Stimulated activated CD8-positive, alpha-beta memory T cell treated with anti-CD3 and anti-CD28 coated beads, Interleukin-12 subunit alpha, Interleukin-12 subunit beta, amount 100 ng/mL, for 1 hour (primary cell): ENCODE measurements at regions not wholly inside any gene's neighbourhood (a gene's known extent, or its start where the extent isn't known, plus 50 kb on each side); places are given as distances from the start of the nearest gene placed in this dataset.
A peak's percentile ranks its signal among the peaks of the same experiment; 100 is the strongest.

Experiments used
- DNase-seq: peaks from one replicate; pipeline ENCODE4 v3.0.0-alpha.2; 2020; ENCODE audit warnings: low read depth

DNA sequence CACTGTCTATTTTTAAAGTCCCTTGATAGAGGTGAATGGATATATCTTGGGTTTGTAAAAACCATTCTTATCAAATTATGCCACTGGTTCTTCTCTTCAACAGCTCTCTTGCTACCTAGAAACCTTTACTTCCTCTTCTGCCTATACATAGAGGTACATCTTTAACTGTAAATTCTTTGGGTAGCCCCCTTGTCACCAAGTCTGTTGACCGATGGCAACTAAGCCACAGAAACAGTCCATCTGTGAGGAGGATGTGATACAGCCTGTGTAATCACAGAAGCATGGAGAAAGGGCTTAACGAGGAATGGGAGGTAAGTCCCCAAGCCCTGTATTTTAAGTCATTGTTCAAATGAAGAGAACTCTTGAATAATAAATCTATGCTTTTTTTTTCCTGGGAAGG lies 246.5 kb upstream of the MDFIC2 start:
- DNase-seq = no peak

DNA sequence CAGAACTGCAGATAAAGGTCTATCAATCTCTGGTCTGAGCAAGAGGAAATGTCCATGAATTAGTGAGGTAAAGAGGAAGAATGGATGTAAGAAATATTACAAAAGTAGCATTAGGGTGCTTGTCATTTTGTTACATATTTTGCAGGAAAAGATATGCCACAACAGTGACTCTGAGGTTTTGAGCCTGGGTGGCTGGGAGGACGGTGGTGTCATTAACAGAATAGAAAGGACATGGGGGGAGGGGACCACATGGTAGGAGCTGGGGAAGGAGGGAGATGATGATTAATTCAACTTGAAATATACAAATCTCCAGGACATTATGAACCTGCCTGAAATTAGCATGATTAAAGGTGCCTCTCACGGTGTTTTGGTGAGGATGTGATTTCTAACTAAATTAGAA lies 245.5 kb upstream of the MDFIC2 start:
- no peak for DNase-seq

DNA sequence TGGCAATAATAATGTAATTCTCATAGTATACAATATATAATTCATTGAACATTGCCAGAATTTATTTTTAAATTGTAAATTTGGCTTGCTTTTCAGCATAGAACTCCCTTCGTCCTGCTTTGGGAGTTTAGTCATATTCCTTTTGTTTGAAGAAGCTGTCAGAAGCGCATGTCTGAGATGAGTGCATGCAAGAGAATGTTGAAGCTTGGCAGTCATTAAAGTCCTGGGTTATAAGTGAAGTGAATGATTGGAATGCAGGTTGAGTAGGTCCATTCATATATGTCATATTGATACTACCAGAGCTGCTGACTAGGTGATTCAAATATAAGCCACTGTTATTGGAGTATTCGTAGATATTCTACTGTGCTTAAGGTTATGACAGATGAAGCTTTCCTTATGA lies 243.6 kb upstream of the MDFIC2 start:
- no peak for DNase-seq

DNA sequence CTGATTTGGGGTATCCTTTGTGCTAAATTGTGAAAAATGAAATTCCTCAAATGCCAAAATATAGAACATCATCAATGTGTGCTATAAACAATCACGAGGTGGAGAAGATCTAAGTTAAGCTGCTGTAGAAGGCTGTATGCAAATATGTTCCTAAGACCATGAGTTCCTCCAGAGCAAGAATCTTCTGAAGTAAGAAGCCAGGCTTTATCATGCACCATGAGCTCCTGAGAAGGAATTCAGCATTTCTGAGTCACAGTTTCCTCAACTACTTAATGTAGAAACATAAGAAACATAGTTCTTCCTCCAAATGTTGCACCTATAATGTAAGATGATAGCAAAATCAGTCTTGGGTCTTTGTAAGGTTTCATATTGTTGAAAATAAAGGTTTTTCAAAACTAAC lies 241.7 kb upstream of the MDFIC2 start:
- no peak for DNase-seq

DNA sequence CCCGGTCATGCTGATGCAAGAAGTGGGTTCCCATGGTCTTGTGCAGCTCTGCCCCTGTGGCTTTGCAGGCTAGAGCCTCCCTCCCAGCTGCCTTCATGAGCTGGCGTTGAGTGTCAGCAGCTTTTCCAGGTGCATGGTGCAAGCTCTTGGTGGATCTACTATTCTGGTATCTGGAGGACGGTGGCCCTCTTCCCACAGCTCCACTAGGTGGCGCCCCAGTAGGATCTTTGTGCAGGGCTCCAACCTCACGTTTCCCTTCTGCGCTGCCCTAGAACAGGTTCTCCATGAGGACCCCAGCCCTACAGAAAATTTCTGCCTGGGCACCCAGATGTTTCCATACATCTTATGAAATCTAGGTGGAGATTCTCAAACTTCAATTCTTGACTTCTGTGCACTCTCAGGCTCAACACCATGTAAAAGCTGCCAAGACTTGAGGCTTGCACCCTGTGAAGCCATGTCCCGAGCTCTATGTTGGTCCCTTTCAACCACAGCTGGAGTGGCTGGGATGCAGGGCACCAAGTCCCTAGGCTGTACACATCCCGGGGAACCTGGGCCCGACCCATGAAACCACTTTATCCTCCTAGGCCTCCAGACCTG lies 238.4 kb upstream of the MDFIC2 start:
- DNase-seq = peak; percentile 62

DNA sequence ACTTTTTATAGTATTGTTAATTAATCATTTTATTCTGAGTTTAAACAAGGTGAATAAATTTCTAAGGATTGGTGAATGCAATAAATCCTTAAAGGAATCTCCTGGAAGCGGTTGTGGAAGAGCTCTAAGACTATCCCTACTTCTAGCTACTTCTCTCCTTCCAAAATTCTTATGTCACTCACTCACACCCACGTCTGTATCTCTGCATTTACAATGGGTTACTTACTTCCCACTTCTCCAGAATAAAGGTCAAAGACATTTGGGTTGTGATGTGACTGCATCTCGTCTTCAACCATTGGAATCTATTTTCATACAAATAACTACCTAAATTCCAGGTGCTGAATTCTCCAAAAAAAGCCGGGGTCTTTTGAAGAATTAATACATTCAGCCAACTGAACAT lies 234.2 kb upstream of the MDFIC2 start:
- DNase-seq = no peak

DNA sequence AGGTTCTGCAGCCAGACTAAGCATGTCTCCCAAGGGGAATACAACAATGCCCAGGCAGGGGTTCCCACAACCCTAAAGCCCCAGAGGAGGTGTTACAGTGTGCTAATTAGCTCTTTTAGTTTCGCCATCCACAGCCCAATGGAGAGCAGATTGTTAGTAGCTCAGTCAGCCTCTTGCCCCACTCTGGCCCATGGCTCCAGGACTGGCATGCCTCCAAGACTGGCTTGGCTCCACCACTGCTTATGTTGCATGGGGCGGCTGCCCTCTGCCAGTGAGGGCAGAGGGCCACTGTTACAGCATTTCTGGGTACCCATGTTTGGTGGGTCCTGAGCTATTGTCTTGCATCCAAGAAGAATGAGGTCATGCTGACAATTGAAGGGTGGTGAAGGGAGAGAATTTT lies 231.1 kb upstream of the MDFIC2 start:
- no peak for DNase-seq

DNA sequence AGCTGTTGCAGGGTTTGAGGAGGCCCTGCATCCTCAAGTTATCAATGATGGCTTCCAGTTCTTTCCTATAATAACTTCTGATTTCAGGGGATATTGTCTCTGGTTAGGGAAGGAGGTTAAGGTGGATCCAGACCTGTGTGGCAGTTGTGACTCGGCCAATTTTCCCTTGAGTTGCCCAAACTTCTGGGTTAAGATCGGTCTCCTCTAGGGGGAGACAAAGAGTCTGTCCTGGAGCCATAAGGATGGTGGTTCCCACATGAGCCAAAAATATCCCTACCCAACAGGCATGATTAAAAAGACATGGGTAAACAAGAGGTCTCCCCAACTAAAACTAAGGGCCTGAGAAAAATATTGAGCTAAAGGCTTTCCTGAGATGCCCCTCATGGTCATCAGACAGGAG lies 227.5 kb upstream of the MDFIC2 start:
- no peak for DNase-seq

DNA sequence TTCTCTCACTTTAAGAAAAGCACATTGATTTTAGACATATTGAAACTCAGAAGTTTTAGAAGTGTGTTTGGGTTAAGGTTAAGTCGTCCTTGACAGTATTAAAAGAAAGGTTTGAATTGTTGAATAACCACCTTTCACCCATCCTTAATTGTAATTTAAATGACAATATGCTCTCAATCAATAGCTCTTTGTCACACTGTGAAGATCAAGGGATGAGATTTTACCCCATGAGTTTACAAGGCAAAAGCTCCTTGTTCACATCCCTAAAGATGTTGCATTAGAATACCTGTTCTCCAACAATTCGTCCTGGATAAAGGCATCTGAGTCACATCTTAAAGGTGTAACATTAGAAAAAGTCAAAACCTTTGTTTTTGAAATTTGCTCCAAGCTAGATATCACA lies 220.4 kb upstream of the MDFIC2 start:
- DNase-seq = no peak

DNA sequence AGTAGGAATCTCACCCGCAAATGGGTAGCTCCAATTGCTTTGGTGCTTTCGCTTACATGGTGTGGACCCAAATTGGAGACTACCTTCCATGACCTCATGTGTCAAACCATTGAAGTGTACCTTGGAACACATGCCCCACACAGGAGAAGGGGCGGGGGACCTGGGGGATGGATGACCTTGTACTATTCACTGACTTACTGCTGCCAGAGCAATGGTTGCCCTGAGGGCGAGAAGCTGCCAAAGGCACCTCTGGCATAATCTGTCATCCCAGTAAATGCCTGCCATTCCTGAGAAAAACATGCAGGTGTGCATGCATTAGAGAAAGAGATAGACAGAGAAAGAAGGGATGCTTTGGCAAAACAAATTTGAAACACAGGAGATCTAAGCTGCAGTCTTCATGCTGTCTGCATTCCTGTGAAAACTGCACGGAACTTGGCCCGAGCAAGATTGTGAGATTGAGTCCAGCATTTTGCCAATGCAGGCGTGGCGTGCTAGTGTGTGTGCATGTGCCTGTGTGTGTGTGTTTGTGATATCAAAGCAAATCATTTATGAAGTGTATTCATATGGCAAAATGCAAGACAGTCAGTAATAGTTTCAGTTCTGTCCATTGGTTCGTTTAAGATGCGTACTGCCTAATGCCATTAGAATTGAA lies 219.5 kb upstream of the MDFIC2 start:
- DNase-seq = no peak

DNA sequence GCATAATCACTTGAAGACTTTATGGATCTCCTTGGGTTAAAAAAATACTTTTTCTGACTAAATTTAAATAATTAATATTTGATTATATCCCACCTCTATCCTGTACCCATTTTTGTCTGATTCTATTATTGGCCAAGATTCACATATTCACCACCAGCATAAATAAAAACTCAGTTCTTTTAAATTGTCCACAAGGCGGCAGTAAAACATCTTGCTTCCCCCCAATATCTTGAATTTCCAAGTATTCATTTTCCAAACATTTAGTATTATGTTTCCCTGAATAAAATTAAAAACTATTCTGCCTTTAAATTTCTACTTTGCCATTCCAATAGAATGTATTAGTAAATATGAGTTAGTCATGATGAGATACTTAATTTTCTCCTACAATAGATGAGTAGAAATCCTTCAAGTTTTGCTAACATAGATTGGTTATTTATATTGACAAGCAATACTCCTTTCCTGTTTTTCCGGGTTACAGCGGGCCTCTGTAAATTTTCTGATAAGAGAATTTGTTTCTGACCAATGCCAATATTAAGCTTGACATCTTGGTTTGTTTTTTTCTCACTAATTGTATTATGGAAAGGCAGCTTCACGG lies 218.7 kb upstream of the MDFIC2 start:
- DNase-seq = no peak

DNA sequence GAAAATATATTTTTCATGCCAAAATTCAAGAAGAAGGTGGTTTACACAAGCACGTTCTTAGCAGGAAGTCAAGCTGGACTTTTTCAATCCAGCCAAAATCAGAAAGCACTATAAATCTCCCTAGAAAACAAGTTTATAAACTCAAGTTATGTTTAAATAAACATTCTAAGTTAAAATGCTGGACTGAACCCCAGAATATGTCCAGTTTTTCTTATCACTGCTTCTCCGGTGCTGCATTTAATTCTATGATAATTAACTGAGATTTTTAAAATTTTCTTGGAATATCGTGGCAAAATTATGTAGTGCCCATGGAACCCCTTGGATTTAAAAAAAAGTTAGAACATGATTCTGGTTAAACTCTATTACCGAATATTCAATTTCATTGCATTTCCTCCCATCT lies 218.2 kb upstream of the MDFIC2 start:
- no peak for DNase-seq

DNA sequence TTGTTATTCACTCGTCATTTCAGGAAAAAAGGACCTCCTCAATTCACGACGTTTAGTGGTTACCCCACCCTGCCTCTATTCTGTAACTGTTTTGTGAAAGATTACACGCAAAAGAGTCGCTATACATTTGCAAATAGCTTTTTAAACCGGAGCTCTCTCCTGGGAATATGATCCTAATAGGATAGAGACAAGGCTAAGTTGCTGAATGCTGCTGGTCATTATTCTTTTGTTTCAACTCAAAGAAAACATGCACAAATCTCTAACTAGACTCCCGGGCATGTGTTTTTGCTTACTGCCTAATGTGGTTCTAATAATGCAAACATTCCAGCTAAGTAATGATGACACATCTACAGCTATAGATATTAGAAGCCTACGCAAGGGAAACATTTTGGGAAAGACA lies 214.6 kb upstream of the MDFIC2 start:
- DNase-seq = no peak

DNA sequence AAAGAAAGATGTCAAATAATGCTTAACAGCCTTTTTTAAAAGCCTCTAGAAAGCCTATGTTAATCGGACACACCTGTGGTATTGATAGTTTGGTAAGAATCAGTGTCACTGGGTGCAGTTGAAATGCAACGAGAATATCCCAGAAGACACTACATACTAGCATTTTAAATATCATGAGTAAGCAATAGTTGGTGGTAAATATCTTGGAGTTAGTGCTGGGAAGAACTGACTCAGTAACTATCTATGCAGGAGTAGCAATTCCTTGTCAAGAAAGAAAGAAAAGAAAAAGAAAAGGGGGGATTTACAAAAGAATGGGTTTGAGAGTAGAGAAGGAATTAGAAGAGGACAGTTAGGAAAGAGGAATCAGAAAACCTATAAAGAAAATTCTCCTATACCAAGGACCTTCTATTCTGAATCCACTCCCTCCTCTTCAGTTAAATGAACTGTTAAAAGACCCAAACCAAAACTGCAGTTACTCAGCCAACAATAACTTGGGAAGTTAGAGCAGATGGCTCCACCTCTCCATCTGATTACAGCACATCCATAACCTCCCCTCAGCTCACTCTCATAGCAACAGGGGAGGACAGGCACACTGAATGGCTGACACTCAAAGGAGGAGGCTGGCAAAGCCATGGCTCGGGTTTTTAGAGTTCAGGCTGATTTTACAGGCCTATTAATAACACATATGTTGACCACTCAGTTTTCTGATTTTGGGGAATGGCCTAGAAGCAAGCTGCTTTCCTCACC lies 207.6 kb upstream of the MDFIC2 start:
- DNase-seq = no peak

DNA sequence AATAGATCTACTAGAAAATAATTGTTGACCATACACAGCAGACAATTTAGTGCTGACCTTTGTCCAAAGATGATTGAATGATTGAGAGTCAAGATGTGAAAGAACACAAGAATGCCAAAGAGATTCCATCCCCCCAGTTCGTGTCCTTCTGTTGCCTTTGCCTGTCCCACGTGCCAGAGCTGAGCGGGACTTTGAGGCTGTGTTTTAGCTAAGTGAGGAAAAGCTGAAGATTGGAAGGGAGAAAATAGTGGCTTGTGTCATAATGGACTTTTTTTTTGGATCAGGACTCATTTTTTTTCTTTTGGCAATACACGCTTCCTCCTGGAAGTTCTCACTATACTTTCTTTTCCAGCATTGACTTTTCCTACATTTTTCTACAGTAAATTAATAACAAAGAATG lies 206.6 kb upstream of the MDFIC2 start:
- no peak for DNase-seq

DNA sequence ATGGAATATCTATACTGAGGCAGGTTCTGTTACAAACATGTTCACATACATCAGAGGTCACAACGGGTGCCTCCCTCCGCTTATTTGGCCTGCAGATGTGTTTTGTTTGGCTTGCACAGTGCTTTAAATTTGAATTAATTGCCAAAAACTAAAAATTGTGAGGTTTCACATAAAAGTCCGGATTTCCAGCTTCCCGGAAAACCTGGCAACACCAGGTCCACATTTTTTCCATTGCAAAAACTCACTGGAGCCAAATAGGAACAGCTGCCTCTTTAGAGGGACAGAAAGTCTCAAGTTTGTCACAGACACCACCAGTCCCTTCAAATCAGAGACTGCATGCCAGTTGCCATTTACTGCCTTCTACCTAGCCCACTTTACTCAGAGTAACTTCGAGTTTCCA lies 205.9 kb upstream of the MDFIC2 start:
- DNase-seq = no peak

DNA sequence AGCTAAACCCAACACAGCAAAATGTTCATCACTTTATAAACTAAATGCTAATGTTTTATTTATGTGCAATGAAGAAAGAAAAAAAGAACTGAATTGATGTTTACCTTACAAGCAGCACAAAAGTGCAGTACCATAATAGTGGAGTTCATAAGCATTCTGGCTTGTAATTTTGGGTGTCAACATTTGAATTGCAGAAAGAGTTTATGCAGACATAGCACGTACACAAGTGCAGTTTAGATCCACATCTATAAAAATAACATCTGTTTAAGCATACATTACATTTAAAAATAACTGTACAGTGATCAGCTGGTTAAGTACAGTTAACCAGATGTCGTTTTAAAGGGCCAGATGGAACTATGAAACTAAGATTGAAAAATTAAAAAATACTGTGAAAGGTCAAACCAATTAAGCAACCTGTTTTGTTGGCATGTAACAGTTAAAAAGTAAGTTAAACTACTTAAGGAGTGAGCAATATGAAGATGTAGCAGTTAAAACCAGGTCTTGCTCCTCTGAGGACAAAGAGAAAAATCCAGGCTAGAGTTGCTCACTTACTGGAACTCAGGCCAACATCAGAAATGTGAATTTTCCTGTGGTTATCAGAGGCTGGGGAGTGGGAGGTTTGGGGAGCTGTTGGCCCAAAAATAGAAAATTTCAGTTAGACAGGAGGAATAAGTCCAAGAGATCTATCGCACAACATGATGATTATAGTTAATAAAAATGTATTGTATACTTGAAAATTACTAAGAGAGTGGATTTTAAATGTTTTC lies 204.9 kb upstream of the MDFIC2 start:
- no peak for DNase-seq

DNA sequence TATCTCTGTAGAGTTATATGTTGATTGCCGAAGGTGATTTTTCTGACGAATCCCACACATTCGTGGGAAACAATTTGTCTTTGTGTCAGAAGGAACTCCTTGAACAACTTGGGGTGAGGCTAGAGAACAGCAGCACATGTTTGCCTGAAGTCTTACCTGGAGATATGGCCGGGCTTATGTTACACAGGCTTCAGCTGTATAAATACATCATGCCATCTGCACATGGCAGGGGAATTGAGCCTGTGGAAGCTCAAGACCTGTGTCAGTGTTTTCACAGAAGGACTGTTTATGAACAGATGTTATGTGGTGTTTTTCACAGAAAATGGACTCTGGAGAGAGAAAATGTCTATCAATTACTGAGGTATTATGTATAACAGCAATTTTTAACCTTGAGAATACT lies 203.6 kb upstream of the MDFIC2 start:
- DNase-seq = no peak

DNA sequence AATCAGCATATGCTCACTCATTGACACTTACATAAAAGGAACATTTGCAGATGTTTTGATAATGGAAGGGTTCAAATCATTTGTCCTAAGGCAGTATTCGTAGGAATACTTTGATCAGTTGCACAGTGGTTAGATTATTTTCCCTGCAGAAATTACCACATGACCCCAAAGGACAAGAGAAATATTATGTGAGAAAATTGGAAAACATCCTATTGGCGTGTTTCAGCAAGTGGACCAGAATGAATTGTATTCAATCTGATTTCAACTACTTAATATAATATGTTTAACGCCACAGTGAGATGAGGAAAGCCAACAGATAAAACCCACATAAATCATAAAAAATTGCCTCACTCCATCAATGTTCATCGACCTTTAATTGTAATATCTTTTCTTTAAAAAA lies 195.0 kb upstream of the MDFIC2 start:
- DNase-seq = no peak

DNA sequence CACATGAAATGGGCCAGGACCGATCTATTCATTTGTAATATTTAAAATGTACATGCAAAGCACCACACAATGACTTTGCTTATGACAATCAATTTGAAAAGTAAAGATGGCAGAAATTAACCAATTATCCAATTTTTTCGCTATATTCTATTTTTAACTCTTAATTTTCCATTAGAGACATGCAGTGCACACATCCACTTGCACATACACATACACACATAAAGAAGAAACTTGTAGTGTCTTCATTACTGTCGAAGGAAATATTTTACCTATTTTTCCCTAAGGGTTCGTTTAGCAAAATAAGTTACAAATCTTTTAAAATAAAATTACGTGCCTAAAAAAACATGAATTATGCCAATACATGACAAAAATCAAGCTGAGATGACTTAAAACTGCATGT lies 194.3 kb upstream of the MDFIC2 start:
- no peak for DNase-seq

DNA sequence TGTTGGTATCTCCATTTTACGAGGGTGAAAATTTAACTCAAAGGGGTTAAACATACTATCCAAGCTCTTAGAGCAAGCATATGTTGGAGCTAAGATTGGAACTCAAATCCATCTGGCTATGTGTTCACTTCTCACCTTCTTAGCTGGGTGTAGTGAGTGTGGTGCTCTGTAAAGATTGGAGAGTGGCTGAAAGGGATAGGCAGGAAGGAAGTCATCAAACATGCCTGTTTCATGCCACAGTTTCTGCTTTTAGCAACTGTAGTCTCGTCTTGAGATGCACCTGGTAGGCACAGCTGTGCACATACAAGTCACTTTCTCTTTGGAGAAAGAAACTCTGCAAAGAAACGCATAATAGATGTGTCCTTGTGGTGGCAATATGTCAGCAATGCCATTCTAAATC lies 189.1 kb upstream of the MDFIC2 start:
- DNase-seq = no peak

DNA sequence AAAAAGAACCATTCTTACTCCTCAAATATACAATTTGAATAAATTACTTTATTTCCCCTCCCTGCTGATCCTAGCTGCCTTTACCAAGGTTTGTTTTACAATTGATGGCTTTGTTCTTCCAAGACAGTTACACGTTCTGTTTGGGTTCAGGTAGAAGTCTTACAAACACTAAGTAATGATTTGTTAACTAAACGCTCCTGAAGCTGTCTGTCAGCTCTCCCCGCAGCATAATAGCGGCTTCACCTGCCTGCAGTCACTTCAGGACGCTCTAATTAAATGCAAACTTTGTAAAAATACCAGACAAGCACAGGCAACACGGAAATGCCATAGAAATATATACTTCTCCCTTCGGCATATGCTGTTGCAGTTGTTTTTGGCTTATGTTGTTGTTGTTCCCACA lies 176.4 kb upstream of the MDFIC2 start:
- no peak for DNase-seq

DNA sequence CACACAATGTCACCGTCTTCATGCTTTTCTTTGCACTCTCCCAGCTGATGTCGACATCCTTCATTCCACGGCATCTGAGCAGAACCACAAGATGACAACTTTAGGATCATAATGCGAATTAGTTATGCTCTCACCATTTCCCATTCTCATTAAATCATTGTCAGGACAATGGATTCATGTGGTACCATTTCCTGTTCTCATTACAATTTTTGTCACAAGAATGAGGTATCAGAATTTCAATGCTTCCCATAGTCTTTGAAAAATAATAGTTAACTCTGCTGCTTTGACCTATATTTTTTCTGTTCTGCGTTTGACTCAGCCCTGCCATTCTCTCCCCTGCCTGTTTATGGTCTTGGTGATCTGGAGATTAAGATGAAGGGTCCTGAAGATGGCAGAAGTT lies 175.7 kb upstream of the MDFIC2 start:
- no peak for DNase-seq
